ENCODE measurements at regions not wholly inside any gene's neighbourhood (a gene's known extent, or its start where the extent isn't known, plus 50 kb on each side); places are given as distances from the start of the nearest gene placed in this dataset.

DNA sequence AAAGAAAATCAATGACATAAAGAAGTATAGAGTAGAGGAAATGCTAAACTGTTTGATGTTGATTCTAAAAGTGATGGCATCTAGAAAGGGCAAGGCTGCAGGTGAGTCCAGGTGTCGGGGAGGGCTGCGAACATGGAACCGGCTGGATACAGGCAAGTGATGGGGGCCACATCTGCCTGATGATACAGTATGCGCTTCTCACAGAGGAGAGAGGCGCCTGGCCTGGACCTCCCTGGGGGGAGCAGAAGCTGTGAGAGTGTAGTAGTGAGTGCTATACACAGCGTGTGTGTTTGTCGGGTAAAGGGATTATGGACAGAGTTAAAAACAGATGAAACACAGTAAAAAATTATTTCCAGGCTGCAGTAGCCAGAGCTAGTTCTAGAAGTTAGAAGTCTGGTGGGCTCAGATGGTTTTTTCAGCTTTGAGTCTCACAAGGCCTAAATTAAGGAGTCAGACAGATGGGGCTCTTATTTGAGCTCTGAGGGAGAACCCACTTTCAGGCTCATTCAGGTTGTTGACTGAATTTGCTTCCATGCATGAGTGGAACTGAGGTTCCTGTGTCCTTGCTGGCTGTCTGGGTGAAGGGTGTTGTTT is 195.8 kb upstream of the ARG1 start:
- Mint-ChIP-seq H3K36me3 (no peaks in the 10 kb centered on the region), H3K4me3 (no peak overlapping the region), H3K4me1 (no peaks in the 10 kb centered on the region), H3K27me3 (ENCODE audit: low read depth) (no peaks in the 10 kb centered on the region), H3K27ac (no peak overlapping the region), H3K9me3 (peaks cover 3% of the 10 kb centered on the region)
- TF ChIP-seq, protein P1, sequence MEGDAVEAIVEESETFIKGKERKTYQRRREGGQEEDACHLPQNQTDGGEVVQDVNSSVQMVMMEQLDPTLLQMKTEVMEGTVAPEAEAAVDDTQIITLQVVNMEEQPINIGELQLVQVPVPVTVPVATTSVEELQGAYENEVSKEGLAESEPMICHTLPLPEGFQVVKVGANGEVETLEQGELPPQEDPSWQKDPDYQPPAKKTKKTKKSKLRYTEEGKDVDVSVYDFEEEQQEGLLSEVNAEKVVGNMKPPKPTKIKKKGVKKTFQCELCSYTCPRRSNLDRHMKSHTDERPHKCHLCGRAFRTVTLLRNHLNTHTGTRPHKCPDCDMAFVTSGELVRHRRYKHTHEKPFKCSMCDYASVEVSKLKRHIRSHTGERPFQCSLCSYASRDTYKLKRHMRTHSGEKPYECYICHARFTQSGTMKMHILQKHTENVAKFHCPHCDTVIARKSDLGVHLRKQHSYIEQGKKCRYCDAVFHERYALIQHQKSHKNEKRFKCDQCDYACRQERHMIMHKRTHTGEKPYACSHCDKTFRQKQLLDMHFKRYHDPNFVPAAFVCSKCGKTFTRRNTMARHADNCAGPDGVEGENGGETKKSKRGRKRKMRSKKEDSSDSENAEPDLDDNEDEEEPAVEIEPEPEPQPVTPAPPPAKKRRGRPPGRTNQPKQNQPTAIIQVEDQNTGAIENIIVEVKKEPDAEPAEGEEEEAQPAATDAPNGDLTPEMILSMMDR (IDR thresholded peaks at IDR 0.05; ENCODE audit: unreplicated experiment), result no peak
- no peak for DNase-seq (ENCODE audit: low spot score in 2 of 2, unreplicated experiment in 2 of 2)

DNA sequence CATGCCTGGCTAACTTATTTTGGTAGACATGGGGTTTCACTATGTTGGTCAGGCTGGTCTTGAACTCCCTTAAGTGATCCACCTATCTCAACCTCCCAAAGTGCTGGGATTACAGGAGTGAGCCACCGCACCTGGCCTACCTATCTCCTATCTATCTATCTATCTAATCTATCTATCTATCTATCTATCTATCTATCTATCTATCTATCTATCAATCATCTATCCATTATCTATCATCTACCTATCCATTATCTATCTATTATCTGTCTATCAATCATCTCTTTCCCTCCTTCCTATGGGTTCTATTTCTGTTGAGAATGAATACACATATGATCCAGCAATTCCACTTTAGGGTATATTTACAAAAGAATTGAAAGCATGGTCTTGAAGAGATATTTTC is 194.2 kb upstream of the ARG1 start:
- Mint-ChIP-seq H3K4me3 (no peak overlapping the region), H3K27me3 (ENCODE audit: low read depth) (no peaks in the 10 kb centered on the region), H3K9me3 (peaks cover 3% of the 10 kb centered on the region), H3K27ac (no peak overlapping the region), H3K36me3 (no peaks in the 10 kb centered on the region), H3K4me1 (peaks cover 5% of the 10 kb centered on the region)
- TF ChIP-seq, protein P1 (IDR thresholded peaks at IDR 0.05; ENCODE audit: unreplicated experiment), result no peak
- DNase-seq (ENCODE audit: low spot score in 2 of 2, unreplicated experiment in 2 of 2), result no peak

DNA sequence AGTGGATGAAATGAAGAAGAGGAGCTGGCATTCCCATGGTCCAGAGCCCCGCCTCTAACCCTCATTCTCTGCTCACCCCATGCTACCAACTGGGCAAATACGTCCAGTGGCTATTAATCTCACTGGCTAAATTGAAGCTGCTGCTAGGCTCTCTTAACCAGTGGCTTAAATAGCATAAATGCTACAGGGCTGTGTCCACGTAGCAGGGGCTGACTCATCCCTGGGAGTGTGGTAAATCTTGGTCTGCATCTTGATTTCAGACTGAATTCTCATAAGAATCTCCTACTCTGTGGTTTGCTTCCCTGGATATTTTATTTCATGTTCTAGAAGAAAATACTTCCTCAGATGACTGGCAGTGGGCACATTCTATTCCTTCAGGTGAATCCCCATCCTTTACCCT is 193.1 kb upstream of the ARG1 start:
- Mint-ChIP-seq H3K27ac (no peak overlapping the region), H3K4me1 (peaks cover 13% of the 10 kb centered on the region), H3K9me3 (peaks cover 3% of the 10 kb centered on the region), H3K27me3 (ENCODE audit: low read depth) (no peaks in the 10 kb centered on the region), H3K36me3 (no peaks in the 10 kb centered on the region), H3K4me3 (no peak overlapping the region)
- DNase-seq (ENCODE audit: low spot score in 2 of 2, unreplicated experiment in 2 of 2), result no peak
- TF ChIP-seq, protein P1 (IDR thresholded peaks at IDR 0.05; ENCODE audit: unreplicated experiment), result no peak

DNA sequence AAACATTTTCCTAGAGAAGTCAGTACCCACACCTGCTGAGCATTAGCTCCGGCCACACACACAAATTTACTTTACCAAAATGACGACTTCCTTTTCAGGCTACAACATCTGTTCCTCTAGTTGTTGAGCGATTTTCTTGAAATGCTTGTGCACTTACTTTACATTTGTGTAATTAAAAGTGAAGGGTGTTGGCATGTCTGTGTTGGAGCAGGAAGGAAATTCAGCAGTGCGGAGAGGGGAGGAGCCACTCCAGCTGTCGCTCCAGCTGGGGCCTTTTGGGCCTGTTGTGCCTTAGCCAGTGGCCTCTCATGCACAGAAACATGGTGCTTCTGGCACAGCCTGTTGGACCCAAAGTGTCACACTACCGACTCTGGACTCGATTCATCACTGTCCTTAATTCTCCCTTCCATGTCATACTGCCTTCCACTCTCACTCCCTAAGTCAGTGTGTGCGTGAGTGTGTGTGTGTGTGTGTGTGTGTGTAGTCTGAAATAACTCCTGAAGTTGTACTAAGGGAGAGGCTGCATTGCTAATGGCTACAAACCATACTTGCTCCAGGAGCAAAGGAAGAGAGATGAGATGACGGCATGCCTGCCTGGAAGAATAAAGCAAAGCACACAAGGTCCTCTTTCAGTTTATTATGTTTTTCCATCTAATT is 191.8 kb upstream of the ARG1 start:
- H3K27me3 Mint-ChIP-seq (ENCODE audit: low read depth), result no peaks in the 10 kb centered on the region
- H3K9me3 Mint-ChIP-seq, result peaks cover 8% of the 10 kb centered on the region
- TF ChIP-seq, protein P1 (IDR thresholded peaks at IDR 0.05; ENCODE audit: unreplicated experiment), result no peak
- no peak overlapping the region for H3K4me3 Mint-ChIP-seq
- DNase-seq (ENCODE audit: low spot score in 2 of 2, unreplicated experiment in 2 of 2), result no peak
- no peak overlapping the region for H3K27ac Mint-ChIP-seq
- H3K36me3 Mint-ChIP-seq, result no peaks in the 10 kb centered on the region
- H3K4me1 Mint-ChIP-seq, result peaks cover 20% of the 10 kb centered on the region

DNA sequence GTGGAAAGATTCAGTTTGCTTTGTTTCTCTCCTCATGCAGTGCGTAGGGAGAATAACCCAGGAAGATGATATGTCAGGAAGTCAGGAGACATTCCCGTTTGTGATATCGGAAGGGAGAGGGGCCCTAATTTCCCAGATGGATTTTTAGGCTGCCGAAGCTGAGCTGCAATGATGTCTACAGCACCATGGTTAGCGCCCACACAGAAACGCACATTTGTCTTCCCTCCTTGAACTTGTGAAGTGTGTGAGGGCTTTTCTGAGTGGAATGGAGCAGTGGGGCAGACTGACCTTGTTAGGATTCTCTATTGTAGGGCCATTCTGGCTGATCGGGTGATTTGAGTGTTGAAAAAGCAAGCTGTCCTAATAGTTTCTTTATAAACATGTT is 191.3 kb upstream of the ARG1 start:
- Mint-ChIP-seq H3K9me3 (peaks cover 8% of the 10 kb centered on the region), H3K4me1 (peaks cover 21% of the 10 kb centered on the region), H3K36me3 (no peaks in the 10 kb centered on the region), H3K27me3 (ENCODE audit: low read depth) (no peaks in the 10 kb centered on the region), H3K27ac (no peak overlapping the region), H3K4me3 (no peak overlapping the region)
- DNase-seq (ENCODE audit: low spot score in 2 of 2, unreplicated experiment in 2 of 2), result no peak
- TF ChIP-seq, protein P1 (IDR thresholded peaks at IDR 0.05; ENCODE audit: unreplicated experiment), result no peak
